NCI-H2081 (cell line): ENCODE measurements at regions not wholly inside any gene's neighbourhood (a gene's known extent, or its start where the extent isn't known, plus 50 kb on each side); places are given as distances from the start of the nearest gene placed in this dataset.

ENCODE experiments used
- DNase-seq, 2 experiments: peaks; one replicate each; lab custom pipeline; 2025; lab: John Stamatoyannopoulos, UW

- no peak for DNase-seq
Observed at GRCh38 chr11:104246590-104246989, 82.6 kb upstream of the PDGFD start.

DNA sequence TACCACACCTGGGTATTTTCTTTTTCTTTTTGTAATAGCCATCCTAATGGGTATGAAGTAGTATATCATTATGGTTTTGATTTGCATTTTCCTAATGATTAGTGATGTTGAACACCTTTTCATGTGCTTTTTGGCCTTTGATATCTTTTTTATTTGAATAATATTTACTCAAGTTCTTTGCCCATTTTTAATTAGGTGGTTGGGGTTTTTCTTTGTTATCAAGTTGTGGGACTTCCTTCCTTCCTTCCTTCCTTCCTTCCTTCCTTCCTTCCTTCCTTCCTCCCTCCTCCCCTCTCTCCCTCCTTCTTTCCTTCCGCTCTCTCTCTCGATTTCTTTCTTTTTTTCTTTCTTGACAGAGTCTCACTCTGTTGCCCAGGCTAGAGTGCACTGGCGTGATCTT, 75.0 kb upstream of the PDGFD start:
- DNase-seq = no peak

DNA sequence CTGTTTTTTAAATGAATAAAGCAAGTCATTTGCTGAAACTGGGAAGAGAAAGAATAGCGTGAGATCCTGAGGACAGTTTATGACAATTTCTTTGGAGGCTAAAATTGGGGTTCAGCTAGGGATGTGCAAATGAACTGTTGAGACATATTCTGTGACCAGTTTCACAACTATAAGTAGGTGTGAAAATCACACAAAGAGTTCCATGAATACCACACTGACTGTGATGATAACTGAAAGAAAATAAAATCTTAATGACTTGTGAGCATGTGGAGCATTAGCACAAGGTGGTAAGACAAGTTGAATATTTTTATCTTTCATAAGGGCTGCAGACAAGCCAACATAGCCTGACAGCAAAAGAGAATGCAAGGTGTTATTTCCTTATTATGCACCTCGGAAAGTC, 61.1 kb upstream of the PDGFD start:
- no peak for DNase-seq

GRCh38 chr11:104222464-104222863, 58.5 kb upstream of the PDGFD start:
- DNase-seq = no peak

DNA sequence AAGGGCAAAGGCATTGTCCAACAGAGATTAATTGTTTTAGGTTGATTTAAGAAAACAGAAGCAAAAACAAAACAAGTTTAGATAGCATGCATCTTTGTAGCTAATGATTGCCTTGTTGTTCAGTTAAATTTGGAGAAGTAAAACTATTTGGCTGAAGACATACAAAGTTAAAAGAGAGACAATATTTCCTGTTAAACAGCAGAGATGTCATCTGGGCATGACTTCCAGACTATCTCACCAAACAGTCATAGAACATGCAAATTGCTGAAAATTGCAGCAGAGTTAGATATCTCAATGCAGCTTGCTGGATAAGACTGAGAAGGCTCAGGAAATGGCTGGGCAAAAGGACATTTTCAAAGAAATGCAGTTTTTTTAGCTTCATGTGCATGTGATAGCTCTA, 57.5 kb upstream of the PDGFD start:
- no peak for DNase-seq

DNA sequence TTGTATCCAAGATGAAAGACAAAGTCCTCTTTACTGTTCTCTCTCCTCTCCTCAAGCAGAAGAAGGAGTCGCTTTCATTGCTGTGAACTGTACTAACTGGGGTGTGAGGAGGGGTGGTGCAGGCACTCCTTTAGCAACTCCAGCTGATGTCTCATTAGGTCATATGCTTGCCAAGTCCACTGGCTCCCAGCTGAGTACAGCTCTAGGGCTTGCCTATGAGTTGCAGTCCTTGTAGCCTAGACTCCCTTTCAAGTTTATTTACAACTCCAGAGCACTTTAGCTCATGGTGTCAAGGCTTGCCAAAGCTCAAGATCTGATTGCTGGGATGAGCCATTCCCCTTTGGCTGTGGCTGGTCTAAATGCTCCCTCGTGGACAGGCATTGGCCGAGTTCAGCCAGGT, 55.1 kb upstream of the PDGFD start:
- no peak for DNase-seq

- no peak for DNase-seq
Observed at GRCh38 chr11:104214517-104214916, 50.6 kb upstream of the PDGFD start.
